ENCODE measurements at regions not wholly inside any gene's neighbourhood (a gene's known extent, or its start where the extent isn't known, plus 50 kb on each side); places are given as distances from the start of the nearest gene placed in this dataset.
"Not testable (repeated sequence)": the region's sequence is repeated elsewhere in the genome, so short reads cannot be mapped to it uniquely, and the experiment has no call there.

DNA sequence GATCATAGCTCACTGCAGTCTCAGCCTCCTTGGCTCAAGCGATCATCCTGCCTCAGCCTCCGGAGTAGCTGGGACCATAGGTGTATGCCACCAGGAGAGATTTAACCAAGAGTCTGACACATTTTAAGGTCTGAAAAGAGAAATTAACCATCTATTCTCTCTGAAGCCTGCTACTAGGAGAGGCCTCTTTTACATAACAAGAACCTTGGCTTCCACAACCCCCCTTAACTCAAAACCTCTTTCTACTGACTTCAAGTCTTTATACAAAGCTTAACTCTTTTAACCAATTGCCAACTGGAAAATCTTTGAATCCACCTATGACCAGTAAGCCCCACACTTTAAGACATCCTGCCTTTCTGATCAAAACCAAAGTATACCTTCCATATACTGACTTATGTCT is 279.9 kb upstream of the CELF4 start:
- DNase-seq (ENCODE audit: extremely low spot score), result no peak
- no peak for TF ChIP-seq SUZ12 (IDR thresholded peaks at IDR 0.05)
- TF ChIP-seq TARDBP (IDR thresholded peaks at IDR 0.05), result no peak
- no peak for TF ChIP-seq L3MBTL2 (conservative IDR thresholded peaks at IDR 0.05)
- no peak for TF ChIP-seq CTBP1 (IDR thresholded peaks at IDR 0.05; ENCODE audit: borderline replicate concordance)
- TF ChIP-seq SP1 (IDR thresholded peaks at IDR 0.05), result no peak
- no peak for TF ChIP-seq NFRKB (IDR thresholded peaks at IDR 0.05)
- no peak for TF ChIP-seq ARNT (IDR thresholded peaks at IDR 0.05)
- TF ChIP-seq FOXK2 (IDR thresholded peaks at IDR 0.05), result no peak
- POLR2A ChIA-PET, result no interaction called here
- CTCF ChIA-PET, result no interaction called here

DNA sequence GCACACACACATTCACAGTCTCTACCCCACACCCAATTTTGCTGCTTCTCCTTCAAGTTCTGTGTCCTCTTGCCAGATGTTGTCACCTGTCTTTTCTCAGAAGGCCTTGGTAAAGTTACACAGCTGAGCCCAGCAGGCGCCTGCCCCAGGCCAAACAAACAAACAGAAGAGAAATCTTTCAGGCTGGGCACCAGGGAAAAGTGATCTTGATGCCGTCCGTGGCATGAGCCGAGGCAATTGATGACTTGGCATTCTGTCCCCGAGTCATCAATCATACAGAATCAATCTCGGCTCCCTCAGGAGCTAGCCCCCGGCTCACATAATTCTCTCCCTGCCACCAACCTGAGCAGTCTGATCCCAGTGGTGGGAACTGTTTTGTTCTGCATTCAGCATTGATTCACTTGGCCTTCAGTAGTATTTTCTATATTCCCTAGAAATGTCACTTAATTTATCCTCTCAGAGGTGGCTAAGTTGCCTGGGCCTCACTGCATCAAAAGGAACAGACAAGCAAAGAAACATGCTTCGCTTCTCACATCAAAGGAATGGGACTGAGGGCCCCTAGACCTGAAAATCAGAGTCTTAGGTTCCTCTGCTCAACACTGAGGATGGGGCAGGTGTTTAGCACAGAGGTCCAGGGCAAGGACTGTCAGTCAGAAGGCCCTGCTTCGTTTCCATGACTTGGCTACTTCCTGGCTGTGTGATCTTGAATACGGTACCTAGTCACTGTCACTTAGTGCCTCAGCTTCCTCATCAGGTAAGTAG is 278.8 kb upstream of the CELF4 start:
- TF ChIP-seq TARDBP (IDR thresholded peaks at IDR 0.05) (no peak), L3MBTL2 (conservative IDR thresholded peaks at IDR 0.05) (no peak), HDGF (IDR thresholded peaks at IDR 0.05; ENCODE audit: borderline replicate concordance) (no peak), BHLHE40 (IDR thresholded peaks at IDR 0.05; ENCODE audit: borderline replicate concordance) (no peak), PKNOX1 (IDR thresholded peaks at IDR 0.05) (no peak), ARNT (IDR thresholded peaks at IDR 0.05) (no peak), LEF1 (IDR thresholded peaks at IDR 0.05; ENCODE audit: borderline replicate concordance) (no peak)
- POLR2A ChIA-PET, result no interaction called here
- CTCF ChIA-PET, result no interaction called here
- DNase-seq (ENCODE audit: extremely low spot score), result no peak

GRCh38 chr18:37838083-37838482 is 272.5 kb upstream of the CELF4 start:
- ChIA-PET CTCF (interaction anchor here (0.6 to 0.7 kb wide), 3 partner anchors 13 to 408 kb away, joined by 3 to 5 read pairs (median 3); no protein-coding TSS in a partner anchor), POLR2A (no interaction called here)
- TF ChIP-seq ZNF384 (IDR thresholded peaks at IDR 0.05) (no peak), HDGF (IDR thresholded peaks at IDR 0.05; ENCODE audit: borderline replicate concordance) (no peak), SP1 (IDR thresholded peaks at IDR 0.05) (no peak), PKNOX1 (IDR thresholded peaks at IDR 0.05) (no peak), FOXM1 (IDR thresholded peaks at IDR 0.05; ENCODE audit: borderline replicate concordance) (no peak), BHLHE40 (IDR thresholded peaks at IDR 0.05; ENCODE audit: borderline replicate concordance) (no peak), FOXK2 (IDR thresholded peaks at IDR 0.05) (no peak), ARNT (IDR thresholded peaks at IDR 0.05) (no peak), NFRKB (IDR thresholded peaks at IDR 0.05) (no peak), L3MBTL2 (conservative IDR thresholded peaks at IDR 0.05) (no peak), FOXA1 (IDR thresholded peaks at IDR 0.05) (no peak)
- no peak for DNase-seq (ENCODE audit: extremely low spot score)

- ChIA-PET CTCF (no interaction called here), POLR2A (no interaction called here)
- no peak for DNase-seq (ENCODE audit: extremely low spot score)
- TF ChIP-seq BHLHE40 (IDR thresholded peaks at IDR 0.05; ENCODE audit: borderline replicate concordance) (no peak), CTBP1 (IDR thresholded peaks at IDR 0.05; ENCODE audit: borderline replicate concordance) (no peak), PKNOX1 (IDR thresholded peaks at IDR 0.05) (no peak), SUZ12 (IDR thresholded peaks at IDR 0.05) (no peak), FOXK2 (IDR thresholded peaks at IDR 0.05) (no peak), ARNT (IDR thresholded peaks at IDR 0.05) (no peak), LEF1 (IDR thresholded peaks at IDR 0.05; ENCODE audit: borderline replicate concordance) (no peak), NFRKB (IDR thresholded peaks at IDR 0.05) (no peak), ZNF384 (IDR thresholded peaks at IDR 0.05) (no peak), L3MBTL2 (conservative IDR thresholded peaks at IDR 0.05) (no peak), SP1 (IDR thresholded peaks at IDR 0.05) (no peak)
Measured at GRCh38 chr18:37836071-37836970, 270.7 kb upstream of the CELF4 start.

DNA sequence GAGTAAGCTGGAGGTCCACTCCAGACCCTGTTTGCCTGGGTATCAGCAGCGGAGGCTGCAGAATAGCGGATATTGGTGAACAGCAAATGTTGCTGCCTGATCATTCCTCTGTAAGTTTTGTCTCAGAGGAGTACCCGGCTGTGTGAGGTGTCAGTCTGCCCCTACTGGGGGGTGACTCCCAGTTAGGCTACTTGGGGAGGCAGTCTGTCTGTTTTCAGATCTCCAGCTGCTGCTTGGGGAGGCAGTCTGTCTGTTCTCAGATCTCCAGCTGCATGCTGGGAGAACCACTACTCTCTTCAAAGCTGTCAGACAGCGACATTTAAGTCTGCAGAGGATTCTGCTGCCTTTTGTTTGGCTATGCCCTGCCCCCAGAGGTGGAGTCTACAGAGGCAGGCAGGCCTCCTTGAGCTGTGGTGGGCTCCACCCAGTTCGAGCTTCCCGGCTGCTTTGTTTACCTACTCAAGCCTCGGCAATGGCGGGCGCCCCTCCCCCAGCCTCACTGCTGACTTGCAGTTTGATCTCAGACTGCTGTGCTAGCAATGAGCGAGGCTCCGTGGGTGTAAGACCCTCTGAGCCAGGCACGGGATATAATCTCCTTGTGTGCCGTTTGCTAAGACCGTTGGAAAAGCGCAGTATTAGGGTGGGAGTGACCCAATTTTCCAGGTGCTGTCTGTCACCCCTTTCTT is 266.6 kb upstream of the CELF4 start:
- DNase-seq (ENCODE audit: extremely low spot score); POLR2A ChIA-PET; CTCF ChIA-PET: not testable (repeated sequence)

DNA sequence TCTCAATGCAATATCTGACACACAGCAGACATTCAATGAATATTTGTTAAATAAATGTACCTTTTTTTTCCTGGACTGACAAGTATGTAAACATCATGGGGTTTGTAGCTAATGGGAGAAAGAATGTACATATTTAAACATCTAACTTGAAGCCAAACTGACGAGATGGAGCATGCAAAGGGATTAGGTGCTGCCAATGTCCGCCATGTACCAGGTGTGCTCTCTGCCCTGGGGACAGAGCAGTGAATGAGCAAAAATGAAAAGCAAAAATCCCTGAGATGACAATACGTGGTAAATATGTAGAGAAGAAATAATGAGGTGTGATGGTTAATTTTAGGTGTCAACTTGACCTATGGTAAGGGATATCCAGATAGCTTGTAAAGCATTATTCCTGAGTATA is 247.4 kb upstream of the CELF4 start:
- no peak for TF ChIP-seq ELF4 (IDR thresholded peaks at IDR 0.05)
- no peak for TF ChIP-seq FOXA1 (IDR thresholded peaks at IDR 0.05)
- no peak for TF ChIP-seq FOXK2 (IDR thresholded peaks at IDR 0.05)
- no peak for TF ChIP-seq BHLHE40 (IDR thresholded peaks at IDR 0.05; ENCODE audit: borderline replicate concordance)
- TF ChIP-seq SUZ12 (IDR thresholded peaks at IDR 0.05), result no peak
- TF ChIP-seq ZNF384 (IDR thresholded peaks at IDR 0.05), result no peak
- no peak for TF ChIP-seq FOXM1 (IDR thresholded peaks at IDR 0.05; ENCODE audit: borderline replicate concordance)
- no peak for TF ChIP-seq SP1 (IDR thresholded peaks at IDR 0.05)
- no peak for TF ChIP-seq L3MBTL2 (conservative IDR thresholded peaks at IDR 0.05)
- TF ChIP-seq ARNT (IDR thresholded peaks at IDR 0.05), result no peak
- CTCF ChIA-PET, result no interaction called here
- DNase-seq (ENCODE audit: extremely low spot score), result no peak
- POLR2A ChIA-PET, result no interaction called here

Measured in HEK293T (cell line).